GM23338 (cell line): ENCODE measurements at regions not wholly inside any gene's neighbourhood (a gene's known extent, or its start where the extent isn't known, plus 50 kb on each side); places are given as distances from the start of the nearest gene placed in this dataset.

ENCODE experiments used
- ATAC-seq: fragments of 200-7000 bp; cut with Tn5 transposase; 3 replicates; pipeline ENCODE4 v1.9.1; 2020
- DNase-seq: peaks from one replicate; pipeline ENCODE4 v3.0.0-alpha.2; 2015; ENCODE audit warnings: low spot score
- H2AFZ ChIP-seq: fragments of 200-600 bp; sonication (generic); 2 replicates; pipeline ENCODE4 v1.8.0; 2016; ENCODE audit warnings: antibody characterized with exemption, mild to moderate bottlenecking, moderate library complexity
- H3F3A ChIP-seq: fragments of 200-600 bp; sonication (generic); replicated peaks from 2 replicates; pipeline ENCODE4 v1.8.0; 2017; ENCODE audit warnings: antibody characterized with exemption, mixed run types, low read depth
- H3K27ac ChIP-seq: fragments of 200-600 bp; sonication (generic); 2 replicates; pipeline ENCODE4 v1.6.1; 2016; ENCODE audit warnings: low read depth
- H3K27me3 ChIP-seq: fragments of 200-600 bp; sonication (generic); 2 replicates; pipeline ENCODE4 v1.8.0; 2016; ENCODE audit warnings: mild to moderate bottlenecking, mixed run types, moderate library complexity; ENCODE audit not compliant: insufficient read depth
- H3K36me3 ChIP-seq: fragments of 200-600 bp; sonication (generic); 2 replicates; pipeline ENCODE4 v1.8.0; 2016; ENCODE audit warnings: mild to moderate bottlenecking; ENCODE audit not compliant: insufficient read depth
- H3K4me1 ChIP-seq: fragments of 200-600 bp; sonication (generic); 2 replicates; pipeline ENCODE4 v1.8.0; 2016; ENCODE audit warnings: mild to moderate bottlenecking, moderate library complexity; ENCODE audit not compliant: insufficient read depth
- H3K4me2 ChIP-seq: fragments of 200-600 bp; sonication (generic); 2 replicates; pipeline ENCODE4 v1.7.1; 2017; ENCODE audit warnings: mixed run types
- H3K4me3 ChIP-seq: fragments of 200-600 bp; sonication (generic); 2 replicates; pipeline ENCODE4 v1.6.1; 2016; ENCODE audit warnings: mixed run types
- H3K79me2 ChIP-seq: fragments of 200-600 bp; sonication (generic); replicated peaks from 2 replicates; pipeline ENCODE4 v1.8.0; 2017; ENCODE audit warnings: mild to moderate bottlenecking; ENCODE audit not compliant: insufficient read depth
- H3K9me2 ChIP-seq: fragments of 200-600 bp; sonication (generic); 2 replicates; pipeline ENCODE4 v1.8.0; 2017; ENCODE audit not compliant: insufficient read depth
- H4K20me1 ChIP-seq: fragments of 200-600 bp; sonication (generic); replicated peaks from 2 replicates; pipeline ENCODE4 v1.8.0; 2017; ENCODE audit warnings: mild to moderate bottlenecking; ENCODE audit not compliant: insufficient read depth
- H3K27ac Mint-ChIP-seq: 2 replicates; pipeline ENCODE4 v1.8.0; 2020; ENCODE audit warnings: inconsistent platforms, mild to moderate bottlenecking, moderate library complexity, mixed read lengths
- H3K27me3 Mint-ChIP-seq: 3 replicates; pipeline ENCODE4 v1.8.0; 2022; ENCODE audit warnings: low read depth, mild to moderate bottlenecking, moderate library complexity, mixed read lengths, inconsistent platforms; ENCODE audit not compliant: insufficient read depth, poor library complexity
- H3K36me3 Mint-ChIP-seq: 3 replicates; pipeline ENCODE4 v1.8.0; 2021; ENCODE audit warnings: low read depth, mild to moderate bottlenecking, inconsistent platforms, moderate library complexity, mixed read lengths
- H3K4me1 Mint-ChIP-seq: 3 replicates; pipeline ENCODE4 v1.8.0; 2020; ENCODE audit warnings: mild to moderate bottlenecking, inconsistent platforms, mixed read lengths
- H3K4me3 Mint-ChIP-seq: 3 replicates; pipeline ENCODE4 v1.8.0; 2021; ENCODE audit warnings: moderate library complexity, mild to moderate bottlenecking, inconsistent platforms, mixed read lengths
- H3K9me3 Mint-ChIP-seq: 3 replicates; pipeline ENCODE4 v1.8.0; 2020; ENCODE audit warnings: moderate library complexity, mild to moderate bottlenecking, inconsistent platforms, mixed read lengths
- CREB1 ChIP-seq: fragments of 250-450 bp; sonication (Bioruptor Pico); IDR thresholded peaks from 2 replicates; pipeline ENCODE4 v1.5.0; 2020; ENCODE audit warnings: low read depth, mild to moderate bottlenecking, moderate library complexity
- CTCF ChIP-seq, 2 experiments: fragments of 200-600 bp in 1 of 2; sonication (generic) in 1 of 2; conservative IDR thresholded peaks; 2 replicates each; pipeline versions ENCODE4 v1.5.1 to v1.6.1; 2016 to 2017; ENCODE audit warnings: antibody characterized with exemption in 2 of 2, low read depth in 2 of 2, mild to moderate bottlenecking in 2 of 2, moderate library complexity in 1 of 2
- ETS1 ChIP-seq: IDR thresholded peaks from 2 replicates; pipeline ENCODE4 v1.6.1; 2016; ENCODE audit warnings: antibody characterized with exemption
- EZH2 ChIP-seq: fragments of 200-600 bp; sonication (generic); IDR thresholded peaks from one replicate; pipeline ENCODE4 v1.8.0; 2017; ENCODE audit warnings: antibody characterized with exemption, mild to moderate bottlenecking, low read depth; ENCODE audit not compliant: unreplicated experiment
- EZH2phosphoT487 ChIP-seq: fragments of 200-600 bp; sonication (generic); IDR thresholded peaks from one replicate; pipeline ENCODE4 v1.8.1; 2018; ENCODE audit warnings: antibody characterized with exemption; ENCODE audit not compliant: unreplicated experiment
- JUNB ChIP-seq: IDR thresholded peaks from one replicate; pipeline ENCODE4 v1.6.1; 2016; ENCODE audit warnings: antibody characterized with exemption; ENCODE audit not compliant: unreplicated experiment
- POLR2AphosphoS5 ChIP-seq: IDR thresholded peaks from 2 replicates; pipeline ENCODE4 v1.6.1; 2016; ENCODE audit warnings: antibody characterized with exemption, low read depth
- STAT1 ChIP-seq: IDR thresholded peaks from one replicate; pipeline ENCODE4 v1.6.1; 2016; ENCODE audit warnings: antibody characterized with exemption; ENCODE audit not compliant: unreplicated experiment
- ZNF331 ChIP-seq: fragments of 250-450 bp; sonication (Bioruptor Pico); IDR thresholded peaks from 2 replicates; pipeline ENCODE4 v1.5.0; 2020; ENCODE audit warnings: low read depth, mild to moderate bottlenecking, moderate library complexity
- TF ChIP-seq, protein P1 (sequence below): fragments of 250-450 bp; sonication (Bioruptor Pico); IDR thresholded peaks from 2 replicates; pipeline ENCODE4 v1.5.0; 2020; ENCODE audit warnings: mild to moderate bottlenecking, moderate library complexity
- TF ChIP-seq, protein P2 (sequence below): IDR thresholded peaks from one replicate; pipeline ENCODE4 v1.6.1; 2018; ENCODE audit warnings: antibody characterized with exemption; ENCODE audit not compliant: unreplicated experiment

- no peak overlapping the region for H3K27ac Mint-ChIP-seq
- H3K27me3 Mint-ChIP-seq: no peaks in the 10 kb centered on the region
- no peaks in the 10 kb centered on the region for H3K36me3 Mint-ChIP-seq
- no peak overlapping the region for H3K4me3 ChIP-seq
- H3K4me3 Mint-ChIP-seq: no peak overlapping the region
- 0 out of 3 replicates have a peak, but pooled peaks cover 3% of the 10 kb centered on the region for H3K9me3 Mint-ChIP-seq
- no peak overlapping the region for H3K27ac ChIP-seq
- H3K4me2 ChIP-seq: no peak overlapping the region
- H3K9me2 ChIP-seq: peaks cover 10% of the 10 kb centered on the region
- peaks cover 9% of the 10 kb centered on the region; the same call in 2 of the 3 replicates for H3K4me1 Mint-ChIP-seq
- DNase-seq (no peak), ATAC-seq (no peak)
- H2AFZ ChIP-seq: peak overlapping the region; percentile 14; the same call in 1 of the 2 replicates
- no peaks in the 10 kb centered on the region for H3K4me1 ChIP-seq
- H3K79me2 ChIP-seq: no peaks in the 10 kb centered on the region
- no peaks in the 10 kb centered on the region for H4K20me1 ChIP-seq
- no peak for TF ChIP-seq STAT1
- TF ChIP-seq CTCF (conservative IDR thresholded peaks at IDR 0.05; ENCODE audit: low read depth in 2 of 2): no peak
- no peak for TF ChIP-seq ZNF331 (CRISPR knock-in tag)
- no peak for TF ChIP-seq ETS1
- no peak for TF ChIP-seq POLR2AphosphoS5
- TF ChIP-seq EZH2phosphoT487: no peak
- no peak for TF ChIP-seq JUNB
- TF ChIP-seq, protein P1, sequence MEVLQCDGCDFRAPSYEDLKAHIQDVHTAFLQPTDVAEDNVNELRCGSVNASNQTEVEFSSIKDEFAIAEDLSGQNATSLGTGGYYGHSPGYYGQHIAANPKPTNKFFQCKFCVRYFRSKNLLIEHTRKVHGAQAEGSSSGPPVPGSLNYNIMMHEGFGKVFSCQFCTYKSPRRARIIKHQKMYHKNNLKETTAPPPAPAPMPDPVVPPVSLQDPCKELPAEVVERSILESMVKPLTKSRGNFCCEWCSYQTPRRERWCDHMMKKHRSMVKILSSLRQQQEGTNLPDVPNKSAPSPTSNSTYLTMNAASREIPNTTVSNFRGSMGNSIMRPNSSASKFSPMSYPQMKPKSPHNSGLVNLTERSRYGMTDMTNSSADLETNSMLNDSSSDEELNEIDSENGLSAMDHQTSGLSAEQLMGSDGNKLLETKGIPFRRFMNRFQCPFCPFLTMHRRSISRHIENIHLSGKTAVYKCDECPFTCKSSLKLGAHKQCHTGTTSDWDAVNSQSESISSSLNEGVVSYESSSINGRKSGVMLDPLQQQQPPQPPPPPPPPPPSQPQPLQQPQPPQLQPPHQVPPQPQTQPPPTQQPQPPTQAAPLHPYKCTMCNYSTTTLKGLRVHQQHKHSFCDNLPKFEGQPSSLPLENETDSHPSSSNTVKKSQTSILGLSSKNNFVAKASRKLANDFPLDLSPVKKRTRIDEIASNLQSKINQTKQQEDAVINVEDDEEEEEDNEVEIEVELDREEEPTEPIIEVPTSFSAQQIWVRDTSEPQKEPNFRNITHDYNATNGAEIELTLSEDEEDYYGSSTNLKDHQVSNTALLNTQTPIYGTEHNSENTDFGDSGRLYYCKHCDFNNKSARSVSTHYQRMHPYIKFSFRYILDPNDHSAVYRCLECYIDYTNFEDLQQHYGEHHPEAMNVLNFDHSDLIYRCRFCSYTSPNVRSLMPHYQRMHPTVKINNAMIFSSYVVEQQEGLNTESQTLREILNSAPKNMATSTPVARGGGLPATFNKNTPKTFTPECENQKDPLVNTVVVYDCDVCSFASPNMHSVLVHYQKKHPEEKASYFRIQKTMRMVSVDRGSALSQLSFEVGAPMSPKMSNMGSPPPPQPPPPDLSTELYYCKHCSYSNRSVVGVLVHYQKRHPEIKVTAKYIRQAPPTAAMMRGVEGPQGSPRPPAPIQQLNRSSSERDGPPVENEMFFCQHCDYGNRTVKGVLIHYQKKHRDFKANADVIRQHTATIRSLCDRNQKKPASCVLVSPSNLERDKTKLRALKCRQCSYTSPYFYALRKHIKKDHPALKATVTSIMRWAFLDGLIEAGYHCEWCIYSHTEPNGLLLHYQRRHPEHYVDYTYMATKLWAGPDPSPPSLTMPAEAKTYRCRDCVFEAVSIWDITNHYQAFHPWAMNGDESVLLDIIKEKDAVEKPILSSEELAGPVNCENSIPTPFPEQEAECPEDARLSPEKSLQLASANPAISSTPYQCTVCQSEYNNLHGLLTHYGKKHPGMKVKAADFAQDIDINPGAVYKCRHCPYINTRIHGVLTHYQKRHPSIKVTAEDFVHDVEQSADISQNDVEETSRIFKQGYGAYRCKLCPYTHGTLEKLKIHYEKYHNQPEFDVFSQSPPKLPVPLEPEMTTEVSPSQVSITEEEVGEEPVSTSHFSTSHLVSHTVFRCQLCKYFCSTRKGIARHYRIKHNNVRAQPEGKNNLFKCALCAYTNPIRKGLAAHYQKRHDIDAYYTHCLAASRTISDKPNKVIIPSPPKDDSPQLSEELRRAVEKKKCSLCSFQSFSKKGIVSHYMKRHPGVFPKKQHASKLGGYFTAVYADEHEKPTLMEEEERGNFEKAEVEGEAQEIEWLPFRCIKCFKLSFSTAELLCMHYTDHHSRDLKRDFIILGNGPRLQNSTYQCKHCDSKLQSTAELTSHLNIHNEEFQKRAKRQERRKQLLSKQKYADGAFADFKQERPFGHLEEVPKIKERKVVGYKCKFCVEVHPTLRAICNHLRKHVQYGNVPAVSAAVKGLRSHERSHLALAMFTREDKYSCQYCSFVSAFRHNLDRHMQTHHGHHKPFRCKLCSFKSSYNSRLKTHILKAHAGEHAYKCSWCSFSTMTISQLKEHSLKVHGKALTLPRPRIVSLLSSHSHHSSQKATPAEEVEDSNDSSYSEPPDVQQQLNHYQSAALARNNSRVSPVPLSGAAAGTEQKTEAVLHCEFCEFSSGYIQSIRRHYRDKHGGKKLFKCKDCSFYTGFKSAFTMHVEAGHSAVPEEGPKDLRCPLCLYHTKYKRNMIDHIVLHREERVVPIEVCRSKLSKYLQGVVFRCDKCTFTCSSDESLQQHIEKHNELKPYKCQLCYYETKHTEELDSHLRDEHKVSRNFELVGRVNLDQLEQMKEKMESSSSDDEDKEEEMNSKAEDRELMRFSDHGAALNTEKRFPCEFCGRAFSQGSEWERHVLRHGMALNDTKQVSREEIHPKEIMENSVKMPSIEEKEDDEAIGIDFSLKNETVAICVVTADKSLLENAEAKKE (CRISPR knock-in tag): no peak
- TF ChIP-seq CREB1: no peak
- TF ChIP-seq, protein P2, sequence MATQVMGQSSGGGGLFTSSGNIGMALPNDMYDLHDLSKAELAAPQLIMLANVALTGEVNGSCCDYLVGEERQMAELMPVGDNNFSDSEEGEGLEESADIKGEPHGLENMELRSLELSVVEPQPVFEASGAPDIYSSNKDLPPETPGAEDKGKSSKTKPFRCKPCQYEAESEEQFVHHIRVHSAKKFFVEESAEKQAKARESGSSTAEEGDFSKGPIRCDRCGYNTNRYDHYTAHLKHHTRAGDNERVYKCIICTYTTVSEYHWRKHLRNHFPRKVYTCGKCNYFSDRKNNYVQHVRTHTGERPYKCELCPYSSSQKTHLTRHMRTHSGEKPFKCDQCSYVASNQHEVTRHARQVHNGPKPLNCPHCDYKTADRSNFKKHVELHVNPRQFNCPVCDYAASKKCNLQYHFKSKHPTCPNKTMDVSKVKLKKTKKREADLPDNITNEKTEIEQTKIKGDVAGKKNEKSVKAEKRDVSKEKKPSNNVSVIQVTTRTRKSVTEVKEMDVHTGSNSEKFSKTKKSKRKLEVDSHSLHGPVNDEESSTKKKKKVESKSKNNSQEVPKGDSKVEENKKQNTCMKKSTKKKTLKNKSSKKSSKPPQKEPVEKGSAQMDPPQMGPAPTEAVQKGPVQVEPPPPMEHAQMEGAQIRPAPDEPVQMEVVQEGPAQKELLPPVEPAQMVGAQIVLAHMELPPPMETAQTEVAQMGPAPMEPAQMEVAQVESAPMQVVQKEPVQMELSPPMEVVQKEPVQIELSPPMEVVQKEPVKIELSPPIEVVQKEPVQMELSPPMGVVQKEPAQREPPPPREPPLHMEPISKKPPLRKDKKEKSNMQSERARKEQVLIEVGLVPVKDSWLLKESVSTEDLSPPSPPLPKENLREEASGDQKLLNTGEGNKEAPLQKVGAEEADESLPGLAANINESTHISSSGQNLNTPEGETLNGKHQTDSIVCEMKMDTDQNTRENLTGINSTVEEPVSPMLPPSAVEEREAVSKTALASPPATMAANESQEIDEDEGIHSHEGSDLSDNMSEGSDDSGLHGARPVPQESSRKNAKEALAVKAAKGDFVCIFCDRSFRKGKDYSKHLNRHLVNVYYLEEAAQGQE: no peak
- no peak for TF ChIP-seq EZH2
- no peaks in the 10 kb centered on the region for H3K36me3 ChIP-seq
- H3F3A ChIP-seq: no peaks in the 10 kb centered on the region
- H3K27me3 ChIP-seq: no peaks in the 10 kb centered on the region
Measured at GRCh38 chr6:79385893-79386292, 151.3 kb downstream of the LCA5 start.
